Thoracic aorta (tissue), 2 donors: ENCODE measurements at regions not wholly inside any gene's neighbourhood (a gene's known extent, or its start where the extent isn't known, plus 50 kb on each side); places are given as distances from the start of the nearest gene placed in this dataset.

Source experiments
- ATAC-seq: fragments of 150-250 bp; one replicate; pipeline ENCODE4 v1.8.0; 2017; ENCODE audit warnings: low read depth; ENCODE audit not compliant: insufficient number of reproducible peaks, low FRiP score
- DNase-seq: peaks from one replicate; pipeline ENCODE4 v3.0.0-alpha.2; 2020; ENCODE audit warnings: low spot score
- H3K27ac ChIP-seq, 2 donors: fragments of 200-600 bp; sonication (generic); 1 replicate in 1 of 2; 2 replicates in 1 of 2; pipeline ENCODE4 v1.5.1; 2016; ENCODE audit warnings: mild to moderate bottlenecking in 2 of 2, moderate library complexity in 2 of 2
- H3K27me3 ChIP-seq: fragments of 200-600 bp; sonication (generic); replicated peaks from 2 replicates; pipeline ENCODE4 v1.6.0; 2016; ENCODE audit warnings: mild to moderate bottlenecking; ENCODE audit not compliant: insufficient read depth
- H3K36me3 ChIP-seq: fragments of 200-600 bp; sonication (generic); one replicate; pipeline ENCODE4 v1.5.1; 2016
- H3K4me1 ChIP-seq, 2 donors: fragments of 200-600 bp; sonication (generic); 1 replicate in 1 of 2; 2 replicates in 1 of 2; pipeline versions ENCODE4 v1.5.1 to v1.6.0; 2016; ENCODE audit warnings: low read depth in 2 of 2, mild to moderate bottlenecking in 1 of 2; ENCODE audit not compliant: control insufficient read depth in 1 of 2
- H3K4me3 ChIP-seq: fragments of 200-600 bp; sonication (generic); 2 replicates; pipeline ENCODE4 v1.5.1; 2016; ENCODE audit warnings: mild to moderate bottlenecking
- H3K9me3 ChIP-seq: fragments of 200-600 bp; sonication (generic); 2 replicates; pipeline ENCODE4 v1.5.1; 2016
- CTCF ChIP-seq: fragments of 200-600 bp; sonication (generic); IDR thresholded peaks from one replicate; pipeline ENCODE4 v1.5.1; 2019; ENCODE audit warnings: antibody characterized with exemption

DNA sequence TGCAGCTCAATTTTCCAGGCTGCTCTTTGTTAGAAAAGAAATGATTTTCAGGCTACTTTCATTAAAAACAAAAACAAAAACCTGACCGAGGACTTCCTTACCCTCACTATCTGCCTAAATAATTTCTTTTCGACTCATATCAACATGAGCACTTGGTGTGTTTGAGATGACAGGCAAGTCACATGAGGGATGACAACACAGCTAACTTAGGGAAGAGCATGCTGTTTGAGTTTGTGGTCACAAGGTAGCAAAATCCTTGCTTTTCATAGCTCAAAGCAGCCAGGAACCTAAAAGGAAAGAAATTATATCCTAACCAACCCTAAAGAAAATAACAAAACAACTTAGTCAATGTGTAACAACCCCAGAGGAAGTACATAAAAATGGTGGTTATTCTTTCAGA is 459.5 kb downstream of the KIF16B start:
- peaks cover 3 to 10% of the 10 kb centered on the region in 2 donors for H3K4me1 ChIP-seq
- no peaks in the 10 kb centered on the region for H3K27me3 ChIP-seq
- no peaks in the 10 kb centered on the region for H3K36me3 ChIP-seq
- TF ChIP-seq CTCF: no peak
- no peak overlapping the region for H3K27ac ChIP-seq
- DNase-seq (no peak), ATAC-seq (no peak)
- H3K4me3 ChIP-seq: no peak overlapping the region
- H3K9me3 ChIP-seq: no peaks in the 10 kb centered on the region

DNA sequence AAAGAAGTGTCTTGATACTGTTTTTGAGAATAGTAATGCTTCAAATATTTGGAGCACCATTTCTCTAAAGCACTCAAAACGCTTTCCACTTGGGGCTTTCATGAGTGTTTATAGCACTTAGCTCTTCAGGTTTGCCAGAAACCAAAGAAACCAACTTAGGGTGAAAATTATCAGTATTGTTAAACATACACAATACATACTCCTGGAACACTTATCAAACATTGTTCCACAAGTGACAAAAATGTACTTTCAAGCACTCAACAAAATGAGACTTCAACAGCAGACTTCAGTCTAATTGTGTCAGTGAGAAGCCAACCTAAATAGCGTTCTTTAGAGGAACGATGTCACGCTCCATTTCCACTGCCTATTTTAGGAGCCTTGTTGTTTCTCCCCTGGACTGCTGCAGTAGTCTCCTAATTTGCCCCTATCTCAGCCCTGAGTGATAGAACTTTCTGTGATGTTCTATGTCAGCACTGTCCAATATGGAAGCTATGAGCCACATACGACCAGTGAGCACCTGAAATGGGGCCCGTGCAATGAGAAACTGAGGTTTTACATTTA is 461.3 kb downstream of the KIF16B start:
- TF ChIP-seq CTCF: no peak
- H3K9me3 ChIP-seq: no peaks in the 10 kb centered on the region
- peaks cover 3 to 10% of the 10 kb centered on the region in 2 donors for H3K4me1 ChIP-seq
- DNase-seq (no peak), ATAC-seq (no peak)
- no peaks in the 10 kb centered on the region for H3K27me3 ChIP-seq
- H3K27ac ChIP-seq: no peak overlapping the region
- no peaks in the 10 kb centered on the region for H3K36me3 ChIP-seq
- no peak overlapping the region for H3K4me3 ChIP-seq

DNA sequence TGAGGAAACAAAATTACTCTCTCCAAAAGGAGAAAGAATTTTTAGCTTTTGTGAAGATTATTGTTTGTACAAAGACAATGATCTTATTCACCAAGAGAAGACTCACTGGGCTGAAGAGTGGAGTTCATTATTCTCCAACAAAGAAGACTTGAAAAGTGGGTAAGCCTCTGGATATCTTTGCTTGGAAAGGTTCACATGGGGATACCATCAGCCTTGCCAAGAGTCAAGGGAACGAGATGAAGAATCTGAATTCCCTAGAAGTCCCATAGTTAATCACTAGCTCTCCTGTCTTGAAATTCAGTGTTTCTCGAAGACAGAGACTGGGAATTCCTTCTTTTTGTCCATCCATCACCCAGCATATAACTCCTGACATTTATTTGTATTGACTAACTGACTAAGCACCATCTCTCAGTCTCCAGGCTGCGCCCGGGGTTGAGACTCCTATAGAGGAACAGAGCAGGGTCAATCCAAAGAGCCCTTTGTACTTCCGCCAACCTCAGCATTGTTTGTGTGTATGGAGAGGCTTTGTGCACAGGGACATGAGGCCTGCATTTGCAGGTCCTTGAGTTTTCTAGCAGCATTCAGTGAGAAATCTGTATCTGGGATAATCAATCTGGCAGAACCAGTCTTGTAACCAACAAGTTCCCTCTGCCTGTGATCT is 461.9 kb downstream of the KIF16B start:
- DNase-seq: no peak
- no peak for TF ChIP-seq CTCF
- no peaks in the 10 kb centered on the region for H3K27me3 ChIP-seq
- H3K27ac ChIP-seq: no peak overlapping the region
- no peak overlapping the region for H3K4me3 ChIP-seq
- H3K4me1 ChIP-seq: peaks cover 2 to 8% of the 10 kb centered on the region in 2 donors
- no peaks in the 10 kb centered on the region for H3K9me3 ChIP-seq
- no peaks in the 10 kb centered on the region for H3K36me3 ChIP-seq
- ATAC-seq: no peak

- Histone ChIP-seq H3K4me1 (no peaks in the 10 kb centered on the region), H3K27ac (no peak overlapping the region), H3K36me3 (no peaks in the 10 kb centered on the region), H3K9me3 (no peaks in the 10 kb centered on the region), H3K4me3 (no peak overlapping the region), H3K27me3 (no peaks in the 10 kb centered on the region)
- TF ChIP-seq CTCF: no peak
- no peak for ATAC-seq
- no peak for DNase-seq
Observed at GRCh38 chr20:16107172-16107870, 465.9 kb downstream of the KIF16B start.

DNA sequence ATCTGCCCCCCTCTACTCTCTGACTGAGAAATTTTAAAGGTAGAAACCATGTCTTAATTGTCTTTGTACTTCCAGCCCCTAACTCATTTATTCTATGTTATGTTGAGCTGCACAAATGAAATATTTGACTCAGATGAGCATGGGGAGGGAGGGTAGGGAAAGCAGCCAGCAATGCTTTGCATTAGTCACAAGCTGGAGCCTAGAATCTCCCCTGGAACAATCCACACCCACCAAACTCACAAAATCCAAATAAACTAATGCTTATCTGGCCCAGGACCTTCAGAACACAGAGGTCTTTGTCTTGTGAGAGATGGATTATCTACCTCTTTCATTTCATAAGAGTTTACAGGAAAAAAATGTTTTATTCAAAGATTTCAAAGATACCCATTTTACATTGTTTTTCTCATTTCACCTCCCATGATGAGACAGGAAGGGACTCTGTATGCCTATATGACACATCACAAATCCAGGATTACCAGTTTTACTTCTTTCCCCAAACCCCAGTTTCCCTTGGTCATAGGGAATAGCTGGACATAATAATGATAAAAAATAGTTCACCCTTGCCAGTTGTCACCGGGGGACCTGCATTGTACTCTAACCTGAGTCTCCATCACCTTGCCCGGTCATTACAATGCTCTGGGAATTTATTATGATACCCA is 466.9 kb downstream of the KIF16B start:
- no peak for DNase-seq
- H3K4me1 ChIP-seq: no peaks in the 10 kb centered on the region
- H3K27me3 ChIP-seq: no peaks in the 10 kb centered on the region
- ATAC-seq: no peak
- no peaks in the 10 kb centered on the region for H3K36me3 ChIP-seq
- H3K4me3 ChIP-seq: no peak overlapping the region
- H3K9me3 ChIP-seq: no peaks in the 10 kb centered on the region
- no peak for TF ChIP-seq CTCF
- no peak overlapping the region for H3K27ac ChIP-seq
